H1 (cell line): ENCODE measurements at regions not wholly inside any gene's neighbourhood (a gene's known extent, or its start where the extent isn't known, plus 50 kb on each side); places are given as distances from the start of the nearest gene placed in this dataset.

Experiments used
- CTCF ChIA-PET: fragments of 300-600 bp; sonication (Branson Sonifier 250); formaldehyde crosslinking; loops from one replicate; lab custom pipeline; 2021; ENCODE audit not compliant: partially characterized antibody; lab: Charles Lee
- POLR2A ChIA-PET: fragments of 300-600 bp; sonication (Branson Sonifier 250); formaldehyde crosslinking; loops from one replicate; lab custom pipeline; 2021; ENCODE audit warnings: inconsistent platforms; ENCODE audit not compliant: partially characterized antibody; lab: Charles Lee
- DNase-seq, 2 experiments: peaks; one replicate each; pipeline versions ENCODE4 v3.0.0 to v3.0.0-alpha.2; 2010 to 2022; ENCODE audit warnings: low spot score in 2 of 2, low read depth in 1 of 2, mixed read lengths in 1 of 2
- FAIRE-seq: peaks from 2 replicates; lab custom pipeline; 2011; peaks lifted over from hg19 to GRCh38; lab: Jason Lieb, UNC
- H2AFZ ChIP-seq: 2 replicates; pipeline ENCODE4 v1.8.1; 2012; ENCODE audit warnings: low read length, inconsistent platforms
- H2AK5ac ChIP-seq: 2 replicates; pipeline ENCODE4 v1.6.1; 2013; ENCODE audit warnings: low read depth, low read length
- H2BK120ac ChIP-seq: replicated peaks from 2 replicates; pipeline ENCODE3; 2013; ENCODE audit warnings: low read depth, low read length, inconsistent platforms
- H2BK12ac ChIP-seq: 2 replicates; pipeline ENCODE4 v1.6.1; 2013; ENCODE audit warnings: low read depth, low read length
- H2BK15ac ChIP-seq: 2 replicates; pipeline ENCODE4 v1.6.1; 2013; ENCODE audit warnings: low read length
- H2BK20ac ChIP-seq: 2 replicates; pipeline ENCODE4 v1.6.1; 2013; ENCODE audit warnings: low read length
- H2BK5ac ChIP-seq: 2 replicates; pipeline ENCODE4 v1.6.1; 2013; ENCODE audit warnings: low read depth, low read length
- H3K14ac ChIP-seq: 2 replicates; pipeline ENCODE4 v1.6.1; 2013; ENCODE audit warnings: inconsistent platforms; ENCODE audit not compliant: insufficient read length
- H3K18ac ChIP-seq: 2 replicates; pipeline ENCODE4 v1.6.1; 2013; ENCODE audit warnings: low read length; ENCODE audit errors: extremely low read depth
- H3K23ac ChIP-seq: 2 replicates; pipeline ENCODE4 v1.6.1; 2013; ENCODE audit warnings: inconsistent platforms; ENCODE audit not compliant: insufficient read length
- H3K23me2 ChIP-seq: 2 replicates; pipeline ENCODE4 v1.6.1; 2013; ENCODE audit warnings: low read depth, low read length
- H3K27ac ChIP-seq: 2 replicates; pipeline ENCODE4 v1.6.1; 2011; ENCODE audit warnings: low read depth, low read length, inconsistent platforms
- H3K27me3 ChIP-seq, 4 experiments: replicated peaks in 1 of 4; 1 replicate in 1 of 4; 2 replicates in 3 of 4; pipeline versions ENCODE4 v1.6.1 to v1.8.1; 2011 to 2013; ENCODE audit warnings: low read length in 3 of 4, mild to moderate bottlenecking in 3 of 4, inconsistent platforms in 2 of 4, mixed read lengths in 2 of 4, moderate library complexity in 1 of 4; ENCODE audit not compliant: control insufficient read depth in 3 of 4, insufficient read depth in 3 of 4; ENCODE audit errors: extremely low read depth in 1 of 4
- H3K36me3 ChIP-seq, 4 experiments: 2 replicates each; pipeline versions ENCODE4 v1.6.1 to v1.8.1; 2011 to 2013; ENCODE audit warnings: mild to moderate bottlenecking in 4 of 4, low read length in 3 of 4, moderate library complexity in 2 of 4, control low read depth in 1 of 4, inconsistent platforms in 1 of 4; ENCODE audit not compliant: insufficient read depth in 4 of 4, control insufficient read depth in 2 of 4
- H3K4ac ChIP-seq: replicated peaks from 2 replicates; pipeline ENCODE3; 2013; ENCODE audit warnings: low read length, low read depth, mixed read lengths, inconsistent platforms; ENCODE audit not compliant: insufficient read length
- H3K4me1 ChIP-seq, 4 experiments: replicated peaks in 1 of 4; 1 replicate in 1 of 4; 2 replicates in 3 of 4; pipeline versions ENCODE4 v1.6.1 to v1.8.1; 2011 to 2013; ENCODE audit warnings: low read length in 3 of 4, inconsistent platforms in 2 of 4, mixed read lengths in 1 of 4; ENCODE audit not compliant: insufficient read depth in 4 of 4, control insufficient read depth in 3 of 4
- H3K4me2 ChIP-seq, 2 experiments: 2 replicates each; pipeline versions ENCODE4 v1.6.1 to v1.8.1; 2011 to 2013; ENCODE audit warnings: low read depth in 2 of 2, low read length in 2 of 2, control low read depth in 1 of 2, inconsistent platforms in 1 of 2, mild to moderate bottlenecking in 1 of 2; ENCODE audit not compliant: insufficient read depth in 1 of 2
- H3K4me3 ChIP-seq, 4 experiments: fragments of 200-600, 300-600 bp in 1 of 4; sonication (generic), shearing (Covaris generic), sonication (Bioruptor Twin) in 1 of 4; 2 replicates each; pipeline versions ENCODE4 v1.5.1 to v1.8.1; 2011 to 2016; ENCODE audit warnings: low read length in 4 of 4, low read depth in 3 of 4, control low read depth in 2 of 4, inconsistent platforms in 2 of 4, mild to moderate bottlenecking in 2 of 4, mixed read lengths in 1 of 4, moderate library complexity in 1 of 4; ENCODE audit not compliant: insufficient read depth in 2 of 4; ENCODE audit errors: extremely low read depth in 1 of 4
- H3K56ac ChIP-seq: replicated peaks from 2 replicates; pipeline ENCODE3; 2013; ENCODE audit warnings: low read depth, mild to moderate bottlenecking, mixed read lengths, low read length, inconsistent platforms; ENCODE audit not compliant: insufficient read length
- H3K79me1 ChIP-seq: 2 replicates; pipeline ENCODE4 v1.6.1; 2013; ENCODE audit warnings: low read depth, low read length, control low read depth
- H3K79me2 ChIP-seq, 2 experiments: 2 replicates each; pipeline versions ENCODE4 v1.6.1 to v1.8.1; 2012 to 2013; ENCODE audit warnings: low read length in 2 of 2, mild to moderate bottlenecking in 2 of 2, inconsistent platforms in 1 of 2; ENCODE audit not compliant: insufficient read depth in 2 of 2, control insufficient read depth in 1 of 2
- H3K9ac ChIP-seq, 4 experiments: replicated peaks in 1 of 4; 1 replicate in 1 of 4; 2 replicates in 3 of 4; pipeline versions ENCODE4 v1.6.1 to v1.8.1; 2011 to 2013; ENCODE audit warnings: low read depth in 3 of 4, low read length in 3 of 4, control low read depth in 2 of 4, mild to moderate bottlenecking in 2 of 4, moderate library complexity in 2 of 4, inconsistent platforms in 1 of 4; ENCODE audit errors: extremely low read depth in 1 of 4
- H3K9me3 ChIP-seq, 2 experiments: 2 replicates each; pipeline versions ENCODE4 v1.6.1 to v1.8.1; 2012 to 2013; ENCODE audit warnings: mild to moderate bottlenecking in 2 of 2, moderate library complexity in 2 of 2, control low read depth in 1 of 2, inconsistent platforms in 1 of 2, low read depth in 1 of 2, low read length in 1 of 2, mixed read lengths in 1 of 2; ENCODE audit not compliant: insufficient read depth in 2 of 2
- H4K20me1 ChIP-seq, 2 experiments: replicated peaks in 1 of 2; 2 replicates each; pipeline versions ENCODE3 to v1.8.1; 2011 to 2013; ENCODE audit warnings: inconsistent platforms in 2 of 2, low read length in 2 of 2, mild to moderate bottlenecking in 1 of 2; ENCODE audit not compliant: insufficient read depth in 2 of 2, control insufficient read depth in 1 of 2
- H4K5ac ChIP-seq: 2 replicates; pipeline ENCODE4 v1.6.1; 2013; ENCODE audit warnings: low read length, low read depth, mixed read lengths, inconsistent platforms; ENCODE audit not compliant: insufficient read length
- H4K8ac ChIP-seq: 2 replicates; pipeline ENCODE4 v1.8.0; 2013; ENCODE audit warnings: mild to moderate bottlenecking, moderate library complexity, low read length, inconsistent platforms; ENCODE audit not compliant: insufficient read depth; ENCODE audit errors: extremely low read depth
- H4K91ac ChIP-seq: replicated peaks from 2 replicates; pipeline ENCODE3; 2013; ENCODE audit warnings: low read length, mixed read lengths, inconsistent platforms; ENCODE audit not compliant: insufficient read length
- BACH1 ChIP-seq: IDR thresholded peaks from 2 replicates; pipeline ENCODE4 v1.6.1; 2012; ENCODE audit warnings: low read length, improper control_type of control experiment
- CBX5 ChIP-seq: fragments of 300-800, 300-1000 bp; sonication (generic); IDR thresholded peaks from 2 replicates; pipeline ENCODE4 v1.7.1; 2016; ENCODE audit warnings: antibody characterized with exemption, low read length, low read depth
- CTBP2 ChIP-seq: IDR thresholded peaks from 2 replicates; pipeline ENCODE4 v1.7.0; 2011; ENCODE audit warnings: borderline replicate concordance, mild to moderate bottlenecking, moderate library complexity, mixed read lengths, low read length; ENCODE audit not compliant: insufficient read depth, insufficient read length
- EGR1 ChIP-seq: IDR thresholded peaks from 2 replicates; pipeline ENCODE4 v1.6.1; 2011; ENCODE audit warnings: low read depth, low read length, borderline replicate concordance
- FOSL1 ChIP-seq: IDR thresholded peaks from 2 replicates; pipeline ENCODE4 v1.6.1; 2011; ENCODE audit warnings: mild to moderate bottlenecking, low read depth, low read length, moderate library complexity; ENCODE audit not compliant: insufficient read depth
- JUN ChIP-seq: IDR thresholded peaks from 2 replicates; pipeline ENCODE4 v1.6.1; 2011; ENCODE audit warnings: low read depth, mild to moderate bottlenecking, improper control_type of control experiment, low read length
- KDM1A ChIP-seq: fragments of 200-600, 300-600 bp; sonication (generic); IDR thresholded peaks from 2 replicates; pipeline ENCODE4 v1.7.1; 2016; ENCODE audit warnings: mild to moderate bottlenecking, low read length, borderline replicate concordance
- MAFK ChIP-seq: IDR thresholded peaks from 2 replicates; pipeline ENCODE4 v1.6.1; 2012; ENCODE audit warnings: low read depth, mild to moderate bottlenecking, improper control_type of control experiment, low read length
- RNF2 ChIP-seq: fragments of 200-900, 300-1000 bp; sonication (generic); IDR thresholded peaks from 2 replicates; pipeline ENCODE4 v1.7.1; 2016; ENCODE audit warnings: borderline replicate concordance, low read depth, mild to moderate bottlenecking, antibody characterized with exemption, low read length; ENCODE audit not compliant: poor library complexity, severe bottlenecking; ENCODE audit errors: missing control alignments
- SAP30 ChIP-seq: fragments of 300-600 bp; sonication (generic); IDR thresholded peaks from 2 replicates; pipeline ENCODE4 v1.7.1; 2012; ENCODE audit warnings: low read length, moderate library complexity, mild to moderate bottlenecking, inconsistent platforms; ENCODE audit not compliant: insufficient read depth, insufficient replicate concordance
- SIN3A ChIP-seq, 2 experiments: IDR thresholded peaks in 1 of 2; conservative IDR thresholded peaks in 1 of 2; 2 replicates each; pipeline ENCODE4 v1.6.1; 2011 to 2012; ENCODE audit warnings: low read length in 2 of 2, improper control_type of control experiment in 1 of 2, low read depth in 1 of 2, mild to moderate bottlenecking in 1 of 2
- TEAD4 ChIP-seq: IDR thresholded peaks from 2 replicates; pipeline ENCODE4 v1.6.1; 2012; ENCODE audit warnings: low read depth, low read length, inconsistent platforms, mixed read lengths
- WGBS, 2 experiments: shearing (Covaris generic) in 1 of 2; methylation state at CpG; one replicate each; pipeline versions ENCODE4 v1.1.6 to v1.1.7; 2013 to 2015; ENCODE audit warnings: low lambda C conversion rate in 2 of 2, mixed read lengths in 2 of 2, inconsistent platforms in 1 of 2, low coverage in 1 of 2, missing lambda C conversion rate in 1 of 2; ENCODE audit not compliant: insufficient replicate concordance in 2 of 2, insufficient coverage in 1 of 2, insufficient read length in 1 of 2; ENCODE audit errors: extremely low coverage in 1 of 2, missing lambda C conversion rate in 1 of 2; 5-methylcytosine and 5-hydroxymethylcytosine counted together
- TF ChIP-seq, protein P1 (sequence below): IDR thresholded peaks from 2 replicates; pipeline ENCODE4 v1.6.1; 2012; ENCODE audit warnings: inconsistent platforms

DNA sequence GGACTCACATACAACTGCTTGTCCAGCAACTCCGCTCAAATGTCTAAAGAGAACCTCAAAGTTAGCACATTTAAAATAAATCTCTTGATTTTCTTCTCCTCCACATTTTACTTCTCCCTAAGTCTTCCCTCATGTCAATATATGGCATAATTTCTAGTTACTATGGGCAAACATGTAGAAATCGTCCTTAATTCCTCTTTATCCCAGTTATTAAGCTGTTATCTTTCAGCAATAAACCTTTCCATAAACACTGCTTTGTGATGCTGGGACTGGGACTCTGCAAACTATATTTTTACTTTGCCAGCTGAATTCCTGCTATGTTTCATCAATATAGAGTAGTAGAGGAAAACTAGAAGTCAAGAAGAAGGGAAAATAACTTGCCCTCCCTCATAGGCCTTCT, 99.7 kb downstream of the KCNRG start:
- H2AFZ ChIP-seq = no peak overlapping the region
- CTCF ChIA-PET = interaction anchor here (0.8 to 2.3 kb wide), 5 partner anchors 19 to 685 kb away, joined by 3 to 10 read pairs (median 6); no protein-coding TSS in a partner anchor
- H2BK120ac ChIP-seq = no peak overlapping the region
- H2BK5ac ChIP-seq = no peak overlapping the region
- no peak for FAIRE-seq
- H2AK5ac ChIP-seq = no peak overlapping the region
- H4K91ac ChIP-seq = no peak overlapping the region
- H3K14ac ChIP-seq = no peak overlapping the region
- H3K27me3 ChIP-seq = no peaks in the 10 kb centered on the region
- H3K4me3 ChIP-seq = no peak overlapping the region
- H3K4ac ChIP-seq = no peak overlapping the region
- H2BK12ac ChIP-seq = no peak overlapping the region
- no peaks in the 10 kb centered on the region for H3K36me3 ChIP-seq
- WGBS, 2 experiments = 92% methylated on average over 2 of the region's 2 CpGs; no CpG with 5 or more reads in 1 of the 2 experiments
- no peak overlapping the region for H3K27ac ChIP-seq
- H3K79me1 ChIP-seq = no peaks in the 10 kb centered on the region
- no peak for DNase-seq
- H2BK15ac ChIP-seq = no peak overlapping the region
- H4K20me1 ChIP-seq = no peaks in the 10 kb centered on the region
- no peak overlapping the region for H2BK20ac ChIP-seq
- no peaks in the 10 kb centered on the region for H3K79me2 ChIP-seq
- H3K9me3 ChIP-seq = no peaks in the 10 kb centered on the region
- H3K4me2 ChIP-seq = no peak overlapping the region
- no peak overlapping the region for H3K18ac ChIP-seq
- POLR2A ChIA-PET = interaction anchor here (1.0 kb wide), 1 partner anchor 33 kb away, joined by 3 read pairs; no protein-coding TSS in a partner anchor
- no peak overlapping the region for H3K56ac ChIP-seq
- H3K23ac ChIP-seq = no peak overlapping the region
- H4K8ac ChIP-seq = no peak overlapping the region
- no peaks in the 10 kb centered on the region for H3K23me2 ChIP-seq
- H3K9ac ChIP-seq = no peak overlapping the region
- no peak overlapping the region for H4K5ac ChIP-seq
- H3K4me1 ChIP-seq = no peaks in the 10 kb centered on the region
- TF ChIP-seq, protein P1, sequence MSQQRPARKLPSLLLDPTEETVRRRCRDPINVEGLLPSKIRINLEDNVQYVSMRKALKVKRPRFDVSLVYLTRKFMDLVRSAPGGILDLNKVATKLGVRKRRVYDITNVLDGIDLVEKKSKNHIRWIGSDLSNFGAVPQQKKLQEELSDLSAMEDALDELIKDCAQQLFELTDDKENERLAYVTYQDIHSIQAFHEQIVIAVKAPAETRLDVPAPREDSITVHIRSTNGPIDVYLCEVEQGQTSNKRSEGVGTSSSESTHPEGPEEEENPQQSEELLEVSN = no peak
- TF ChIP-seq CTBP2 = no peak
- TF ChIP-seq FOSL1 = no peak
- no peak for TF ChIP-seq RNF2
- no peak for TF ChIP-seq TEAD4
- no peak for TF ChIP-seq MAFK
- no peak for TF ChIP-seq KDM1A
- TF ChIP-seq SAP30 = no peak
- TF ChIP-seq JUN = no peak
- TF ChIP-seq BACH1 = no peak
- TF ChIP-seq EGR1 = no peak
- TF ChIP-seq SIN3A (conservative IDR thresholded peaks at IDR 0.05 in 1 of 2, IDR thresholded peaks at IDR 0.05 in 1 of 2; ENCODE audit: low read depth in 1 of 2, low read length in 2 of 2) = no peak
- TF ChIP-seq CBX5 = no peak
